Glomerular visceral epithelial cell (primary cell): ENCODE measurements at regions not wholly inside any gene's neighbourhood (a gene's known extent, or its start where the extent isn't known, plus 50 kb on each side); places are given as distances from the start of the nearest gene placed in this dataset.
A peak's percentile ranks its signal among the peaks of the same experiment; 100 is the strongest.
"Not testable (repeated sequence)": the region's sequence is repeated elsewhere in the genome, so short reads cannot be mapped to it uniquely, and the experiment has no call there.

Source experiments
- DNase-seq: peaks from one replicate; pipeline ENCODE4 v3.0.0-alpha.2; 2016; ENCODE audit errors: extremely low spot score

DNA sequence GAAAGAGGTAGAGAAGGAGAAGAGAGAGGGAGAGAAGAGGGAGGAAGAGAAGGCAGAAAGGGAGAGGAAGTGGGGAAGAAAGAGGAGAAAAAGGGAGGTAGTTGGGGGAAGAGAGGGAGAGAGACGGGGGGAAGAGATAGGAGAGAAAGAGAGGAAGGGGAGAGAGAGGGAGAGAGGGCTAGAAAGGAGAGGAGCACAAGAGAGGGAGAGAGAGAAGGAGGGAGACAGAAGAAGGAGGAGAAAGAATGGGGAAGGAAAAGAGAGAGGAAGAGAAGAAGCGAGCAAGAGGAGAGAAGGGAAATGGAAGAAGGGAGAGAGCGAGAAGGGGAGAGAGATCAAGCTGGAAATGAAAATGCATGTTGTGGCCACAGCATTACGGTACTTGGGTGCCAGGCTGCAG is 1368.4 kb upstream of the TMEM132C start:
- no peak for DNase-seq

DNA sequence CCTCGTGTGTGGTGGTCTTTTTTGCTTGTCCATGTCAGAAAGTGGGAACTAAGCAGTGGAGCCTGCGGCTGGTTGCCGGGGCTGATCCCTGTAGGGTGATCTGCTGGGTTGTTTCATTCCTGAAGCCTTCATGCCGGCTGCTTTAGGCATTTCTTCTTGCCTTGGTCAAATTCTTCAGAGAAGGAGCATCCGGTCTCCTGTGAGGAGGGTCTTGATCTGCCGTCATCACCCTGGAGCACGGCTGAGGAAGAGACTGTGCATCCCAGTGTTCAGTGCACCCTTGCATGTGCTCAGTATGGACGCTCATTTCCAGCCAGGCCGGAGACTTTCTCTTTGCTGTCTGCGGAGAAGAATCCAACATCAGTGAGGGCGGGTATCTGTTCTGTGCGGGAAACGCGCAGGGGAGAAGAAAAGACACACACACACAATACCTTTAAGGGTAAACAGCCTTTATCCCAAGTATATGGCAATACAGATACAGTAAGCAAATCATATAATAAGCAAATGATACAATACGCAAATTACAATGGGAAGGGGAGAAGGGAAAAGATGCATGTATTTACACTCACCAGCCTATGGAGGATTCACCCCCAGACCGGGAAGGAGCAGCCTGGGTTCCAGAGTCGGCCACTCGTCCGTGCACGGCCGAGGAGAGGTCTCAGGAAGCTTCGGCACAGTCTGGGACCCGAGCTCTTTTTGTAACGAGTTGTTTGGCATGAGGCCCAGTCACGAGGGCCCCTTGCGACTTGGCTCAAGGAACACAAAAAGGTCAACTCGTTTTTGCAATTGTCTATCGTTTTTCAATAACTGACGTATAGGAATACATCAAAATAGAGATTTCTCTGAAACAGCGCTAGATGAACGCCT is 1366.8 kb upstream of the TMEM132C start:
- no peak for DNase-seq

DNA sequence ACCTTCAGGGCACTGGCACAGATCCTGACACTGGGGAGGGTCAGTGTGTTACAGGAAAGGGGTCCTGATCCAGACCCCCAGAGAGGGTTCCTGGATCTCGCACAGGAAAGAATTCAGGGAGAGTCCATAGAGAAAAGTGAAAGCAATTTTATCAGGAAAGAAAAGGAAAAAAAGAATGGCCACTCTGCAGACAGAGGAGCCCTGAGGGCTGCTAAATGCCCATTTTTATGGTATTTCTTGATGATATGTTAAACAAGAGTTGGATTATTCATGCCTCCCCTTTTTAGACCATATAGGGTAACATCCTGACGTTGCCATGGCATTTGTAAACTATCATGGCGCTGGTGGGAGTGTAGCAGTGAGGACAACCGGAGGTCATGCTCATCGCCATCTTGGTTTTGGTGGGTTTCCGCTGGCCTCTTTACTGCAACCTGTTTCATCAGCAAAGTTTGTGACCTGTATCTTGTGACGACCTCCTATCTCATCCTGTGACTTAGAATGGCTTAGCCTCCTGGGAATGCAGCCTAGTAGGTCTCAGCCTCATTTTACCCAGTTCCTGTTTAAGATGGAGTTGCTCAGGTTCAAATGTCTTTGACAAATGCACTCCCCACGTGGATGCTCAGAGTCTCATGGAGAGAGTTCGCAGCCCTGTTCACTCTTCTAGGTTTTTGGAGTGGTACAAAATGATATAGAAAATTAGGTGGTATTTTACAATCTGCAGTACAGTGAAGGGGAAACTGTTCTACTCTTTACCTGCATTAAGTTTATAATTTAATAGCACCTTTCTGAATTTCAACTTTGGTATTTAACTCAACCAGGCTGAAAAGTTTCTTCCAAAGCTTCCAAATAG is 1363.7 kb upstream of the TMEM132C start:
- DNase-seq: no peak

DNA sequence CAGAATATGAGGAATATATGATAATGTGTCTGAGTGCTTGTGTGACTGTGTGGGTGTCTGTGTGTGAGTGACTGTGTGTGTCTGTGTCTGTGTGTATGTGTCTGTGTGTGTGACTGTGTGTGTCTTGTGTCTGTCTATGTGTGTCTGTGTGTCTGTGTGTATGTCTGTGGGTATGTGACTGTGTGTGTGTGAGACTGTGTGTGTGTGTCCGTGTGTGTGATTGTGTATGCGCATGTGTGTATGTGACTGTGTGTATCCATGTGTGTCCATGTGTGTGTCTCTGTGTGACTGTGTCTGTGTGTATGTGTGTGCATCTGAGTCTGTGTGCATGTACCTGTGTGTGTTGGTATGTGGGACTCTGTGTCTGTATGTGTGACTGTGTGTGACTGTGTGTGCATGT is 1361.2 kb upstream of the TMEM132C start:
- DNase-seq: no peak

DNA sequence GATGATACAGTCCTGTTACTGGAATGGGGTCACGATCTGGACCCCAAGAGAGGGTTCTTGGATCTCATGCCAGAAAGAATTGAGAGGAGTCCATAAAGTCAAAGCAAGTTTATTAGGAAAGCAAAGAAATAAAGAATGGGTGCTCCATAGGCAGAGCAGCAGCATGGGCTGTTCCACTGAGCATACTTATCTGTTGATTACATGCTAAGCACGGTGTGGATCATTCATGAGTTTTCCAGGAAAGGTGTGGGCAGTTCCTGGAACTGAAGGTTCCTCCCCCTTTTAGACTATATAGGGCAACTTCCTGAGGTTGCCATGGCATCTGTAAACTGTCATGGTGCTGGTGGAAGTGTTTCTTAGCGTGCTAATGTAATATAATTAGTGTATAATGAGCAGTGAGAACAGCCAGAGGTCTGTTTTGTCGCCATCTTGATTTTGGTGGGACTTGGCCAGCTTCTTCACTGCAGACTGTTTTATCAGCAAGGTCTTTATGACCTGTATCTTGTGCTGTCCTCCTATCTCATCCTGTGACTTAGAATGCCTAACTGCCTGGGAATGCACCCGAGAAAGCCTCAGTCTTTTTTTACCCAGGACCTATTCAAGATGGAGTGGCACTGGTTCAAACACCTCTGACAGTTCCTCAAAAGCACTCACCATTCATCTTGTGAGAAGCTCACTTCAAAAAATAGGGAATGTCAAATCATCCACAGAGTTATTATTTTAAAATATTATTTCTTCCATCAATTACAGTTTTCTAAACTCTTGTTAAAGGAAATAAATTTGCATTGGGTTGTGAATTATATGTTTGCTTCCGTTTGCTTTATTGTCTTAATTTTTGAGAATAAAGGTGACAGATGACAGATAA is 1358.8 kb upstream of the TMEM132C start:
- DNase-seq: no peak

- DNase-seq: no peak
Measured at GRCh38 chr12:126908765-126909142, 1358.2 kb upstream of the TMEM132C start.

GRCh38 chr12:126910570-126910969 is 1356.4 kb upstream of the TMEM132C start:
- DNase-seq: no peak

GRCh38 chr12:126912111-126912510 is 1354.9 kb upstream of the TMEM132C start:
- DNase-seq: no peak

- DNase-seq: no peak
Measured at GRCh38 chr12:126914170-126914793, 1352.7 kb upstream of the TMEM132C start.

DNA sequence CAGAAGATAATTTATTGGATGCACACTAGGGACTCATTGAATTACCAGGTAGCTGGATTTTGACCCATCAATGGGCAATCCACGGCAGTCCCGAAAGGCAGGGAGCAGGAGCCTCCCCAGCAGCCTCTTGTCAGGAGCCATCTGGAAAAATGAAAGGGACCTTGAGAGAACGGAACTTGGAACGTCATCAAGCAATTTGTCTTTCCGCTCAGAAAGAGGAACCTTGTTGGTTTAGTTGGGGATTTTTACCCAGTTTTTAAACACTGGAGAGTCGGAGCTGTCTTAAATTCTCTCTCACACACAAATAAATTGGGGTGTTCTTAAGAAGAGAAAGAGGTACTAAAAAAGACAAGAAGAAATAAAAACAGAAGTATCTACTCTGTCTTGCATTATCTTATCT is 1351.7 kb upstream of the TMEM132C start:
- DNase-seq: no peak

GRCh38 chr12:126926023-126926594 is 1340.9 kb upstream of the TMEM132C start:
- DNase-seq: no peak

GRCh38 chr12:126930234-126930633 is 1336.7 kb upstream of the TMEM132C start:
- DNase-seq: no peak

GRCh38 chr12:126932156-126932555 is 1334.8 kb upstream of the TMEM132C start:
- no peak for DNase-seq

DNA sequence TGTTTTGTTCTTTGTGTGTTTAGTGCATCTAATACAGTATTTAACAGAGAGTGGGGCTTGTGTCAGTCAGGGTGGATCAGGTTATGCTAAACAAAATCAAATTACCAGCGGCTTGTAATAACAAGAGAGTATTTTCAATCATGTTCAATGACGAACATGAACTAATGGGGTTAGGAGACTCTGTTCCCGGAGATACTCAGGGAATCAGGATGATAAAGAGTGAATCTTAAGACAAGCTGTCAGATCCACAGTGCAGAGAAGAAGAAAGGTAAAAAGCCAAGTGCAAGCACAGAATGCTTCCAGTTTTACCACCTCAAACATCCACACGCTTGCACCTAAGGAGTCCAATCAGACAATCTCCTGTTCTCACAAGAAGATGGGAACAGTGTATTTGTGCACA is 1331.5 kb upstream of the TMEM132C start:
- DNase-seq: no peak

- DNase-seq: peak; percentile 37
Measured at GRCh38 chr12:126936181-126936851, 1330.7 kb upstream of the TMEM132C start.

GRCh38 chr12:126937431-126937830 is 1329.5 kb upstream of the TMEM132C start:
- DNase-seq: no peak

GRCh38 chr12:126944684-126945083 is 1322.3 kb upstream of the TMEM132C start:
- DNase-seq: peak; percentile 3

GRCh38 chr12:126946958-126947357 is 1320.0 kb upstream of the TMEM132C start:
- DNase-seq: not testable (repeated sequence)

DNA sequence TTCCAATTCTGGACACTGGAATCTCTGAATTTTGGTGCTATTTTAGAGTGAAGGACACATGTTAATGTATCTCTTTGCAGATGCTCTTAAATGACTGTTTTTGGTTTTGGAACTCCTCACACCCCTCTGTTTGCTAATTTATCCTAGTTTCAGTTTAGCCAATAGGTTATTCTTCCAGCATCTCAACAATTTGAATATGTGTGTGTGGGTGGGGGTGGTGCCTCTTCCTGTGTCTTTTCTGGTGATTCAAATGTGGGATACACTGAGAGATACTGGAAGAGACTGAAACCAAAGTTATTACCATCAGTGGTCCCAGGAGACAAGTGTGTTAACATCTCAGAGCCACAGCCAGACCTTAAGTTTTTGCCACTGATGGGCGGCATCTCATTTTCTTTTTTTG is 1317.4 kb upstream of the TMEM132C start:
- no peak for DNase-seq

- DNase-seq: no peak
Measured at GRCh38 chr12:126950266-126950665, 1316.7 kb upstream of the TMEM132C start.
